CD14-positive monocyte (primary cell): ENCODE measurements at regions not wholly inside any gene's neighbourhood (a gene's known extent, or its start where the extent isn't known, plus 50 kb on each side); places are given as distances from the start of the nearest gene placed in this dataset.
"Not testable (repeated sequence)": the region's sequence is repeated elsewhere in the genome, so short reads cannot be mapped to it uniquely, and the experiment has no call there.

ENCODE experiments used
- DNase-seq, 3 donors: peaks; one replicate each; pipeline ENCODE4 v3.0.0-alpha.2; 2011 to 2022
- H2AFZ ChIP-seq: 2 replicates; pipeline ENCODE4 v1.6.0; 2012; ENCODE audit warnings: mild to moderate bottlenecking, low read depth, low read length, inconsistent platforms; ENCODE audit not compliant: insufficient read depth, poor library complexity, severe bottlenecking
- H3K27ac ChIP-seq, 2 donors: 1 replicate in 1 of 2; 2 replicates in 1 of 2; pipeline ENCODE4 v1.5.1; 2012 to 2013; ENCODE audit warnings: low read length in 2 of 2, control low read depth in 1 of 2, inconsistent platforms in 1 of 2, low read depth in 1 of 2, mild to moderate bottlenecking in 1 of 2
- H3K27me3 ChIP-seq, 2 donors: one replicate each; pipeline versions ENCODE4 v1.6.0 to v1.6.1; 2011 to 2013; ENCODE audit warnings: low read length in 2 of 2; ENCODE audit not compliant: control insufficient read depth in 2 of 2, insufficient read depth in 2 of 2
- H3K36me3 ChIP-seq, 2 donors: replicated peaks in 1 of 2; 1 replicate in 1 of 2; 2 replicates in 1 of 2; pipeline versions ENCODE4 v1.5.1 to v1.6.1; 2012 to 2013; ENCODE audit warnings: low read length in 2 of 2, control low read depth in 1 of 2, inconsistent platforms in 1 of 2, mild to moderate bottlenecking in 1 of 2; ENCODE audit not compliant: insufficient read depth in 2 of 2, control insufficient read depth in 1 of 2
- H3K4me1 ChIP-seq, 2 donors: 1 replicate in 1 of 2; 2 replicates in 1 of 2; pipeline versions ENCODE4 v1.5.1 to v1.6.1; 2012 to 2013; ENCODE audit warnings: low read length in 2 of 2, control low read depth in 1 of 2, inconsistent platforms in 1 of 2, mild to moderate bottlenecking in 1 of 2, moderate library complexity in 1 of 2; ENCODE audit not compliant: insufficient read depth in 2 of 2, control insufficient read depth in 1 of 2
- H3K4me2 ChIP-seq: replicated peaks from 2 replicates; pipeline ENCODE3; 2012; ENCODE audit warnings: low read length, moderate library complexity, mild to moderate bottlenecking; ENCODE audit not compliant: poor library complexity, severe bottlenecking; ENCODE audit errors: extremely low read depth
- H3K4me3 ChIP-seq, 3 experiments: fragments of 200-600 bp in 1 of 3; sonication (generic) in 1 of 3; replicated peaks in 1 of 3; 1 replicate in 2 of 3; 2 replicates in 1 of 3; pipeline ENCODE4 v1.5.1; 2011 to 2013; ENCODE audit warnings: low read length in 3 of 3, mild to moderate bottlenecking in 3 of 3, control low read depth in 2 of 3, low read depth in 2 of 3, inconsistent platforms in 1 of 3, moderate library complexity in 1 of 3
- H3K79me2 ChIP-seq: 2 replicates; pipeline ENCODE4 v1.6.0; 2012; ENCODE audit warnings: mild to moderate bottlenecking, control low read depth, inconsistent platforms, low read length, moderate library complexity; ENCODE audit not compliant: insufficient read depth
- H3K9ac ChIP-seq: 2 replicates; pipeline ENCODE4 v1.6.0; 2017; ENCODE audit warnings: low read length, mild to moderate bottlenecking; ENCODE audit not compliant: insufficient read depth, poor library complexity, severe bottlenecking
- H3K9me3 ChIP-seq, 2 donors: replicated peaks in 1 of 2; 1 replicate in 1 of 2; 2 replicates in 1 of 2; pipeline versions ENCODE4 v1.5.1 to v1.6.1; 2012 to 2013; ENCODE audit warnings: low read length in 2 of 2, control low read depth in 1 of 2; ENCODE audit not compliant: control insufficient read depth in 1 of 2, insufficient read depth in 1 of 2
- H4K20me1 ChIP-seq: 2 replicates; pipeline ENCODE4 v1.6.0; 2012; ENCODE audit warnings: mild to moderate bottlenecking, low read length, control low read depth, moderate library complexity; ENCODE audit not compliant: insufficient read depth
- H3K27ac Mint-ChIP-seq, 7 donors: one replicate each; pipeline ENCODE4 v1.8.0; 2020; ENCODE audit warnings: mild to moderate bottlenecking in 7 of 7, mixed read lengths in 7 of 7, moderate library complexity in 6 of 7, inconsistent platforms in 2 of 7
- H3K27me3 Mint-ChIP-seq, 3 donors: one replicate each; pipeline ENCODE4 v1.8.0; 2021 to 2022; ENCODE audit warnings: low read depth in 3 of 3, mild to moderate bottlenecking in 3 of 3, mixed read lengths in 3 of 3, moderate library complexity in 3 of 3, inconsistent platforms in 1 of 3
- H3K36me3 Mint-ChIP-seq, 2 donors: one replicate each; pipeline ENCODE4 v1.8.0; 2020; ENCODE audit warnings: mixed read lengths in 2 of 2, inconsistent platforms in 1 of 2, mild to moderate bottlenecking in 1 of 2
- H3K4me1 Mint-ChIP-seq: one replicate; pipeline ENCODE4 v1.8.0; 2020; ENCODE audit warnings: mild to moderate bottlenecking, mixed read lengths
- H3K4me3 Mint-ChIP-seq, 2 donors: one replicate each; pipeline ENCODE4 v1.8.0; 2020; ENCODE audit warnings: mild to moderate bottlenecking in 2 of 2, mixed read lengths in 2 of 2, moderate library complexity in 1 of 2
- H3K9me3 Mint-ChIP-seq, 7 donors: one replicate each; pipeline ENCODE4 v1.8.0; 2020 to 2022; ENCODE audit warnings: mixed read lengths in 7 of 7, mild to moderate bottlenecking in 6 of 7, moderate library complexity in 6 of 7, inconsistent platforms in 2 of 7
- CTCF ChIP-seq: fragments of 200-600 bp; IDR thresholded peaks from one replicate; pipeline ENCODE4 v1.8.0; 2022; ENCODE audit warnings: antibody characterized with exemption, mild to moderate bottlenecking
- WGBS: methylation state at CpG from one replicate; pipeline ENCODE4 v1.1.5; 2013; ENCODE audit warnings: missing lambda C conversion rate; ENCODE audit not compliant: insufficient coverage; 5-methylcytosine and 5-hydroxymethylcytosine counted together
- intact Hi-C, 2 donors: fragments of 100-400 bp; cut with micrococcal nuclease; formaldehyde crosslinking; loops; one replicate each; pipeline versions ENCODE4 v1.15.0 to v1.15.1; 2023

GRCh38 chr18:46196627-46197243 is 92.5 kb downstream of the HAUS1 start:
- Histone ChIP-seq H3K4me2 (no peak overlapping the region), H4K20me1 (peaks cover 90% of the 10 kb centered on the region), H2AFZ (no peak overlapping the region), H3K9me3 (no peaks in the 10 kb centered on the region), H3K4me1 (peaks cover 8 to 16% of the 10 kb centered on the region in 2 donors), H3K4me3 (no peak overlapping the region), H3K27ac (no peak overlapping the region), H3K9ac (no peak overlapping the region), H3K36me3 (peaks cover 0 to 7% of the 10 kb centered on the region in 2 donors), H3K27me3 (no peaks in the 10 kb centered on the region), H3K79me2 (peaks cover 97% of the 10 kb centered on the region)
- no peak for DNase-seq
- WGBS, result no CpG with 5 or more reads among the region's 4 CpGs
- intact Hi-C loops, result no loop called here
- Mint-ChIP-seq H3K4me1 (peaks cover 31% of the 10 kb centered on the region), H3K27ac (peak overlapping the region in 2 of 7 donors; percentile 26 to 34), H3K4me3 (no peak overlapping the region), H3K9me3 (no peaks in the 10 kb centered on the region), H3K36me3 (peaks cover 3 to 33% of the 10 kb centered on the region in 2 donors), H3K27me3 (no peaks in the 10 kb centered on the region)
- no peak for TF ChIP-seq CTCF

GRCh38 chr18:46199515-46200147 is 95.4 kb downstream of the HAUS1 start:
- no peaks in the 10 kb centered on the region for H3K9me3 ChIP-seq
- no peak overlapping the region for H3K9ac ChIP-seq
- H3K27me3 Mint-ChIP-seq, result no peaks in the 10 kb centered on the region
- no peak overlapping the region for H3K4me3 ChIP-seq
- H3K79me2 ChIP-seq, result peaks cover 98% of the 10 kb centered on the region
- no peak overlapping the region for H3K4me3 Mint-ChIP-seq
- peaks cover 91% of the 10 kb centered on the region for H4K20me1 ChIP-seq
- peaks cover 57% of the 10 kb centered on the region for H3K4me1 Mint-ChIP-seq
- H3K9me3 Mint-ChIP-seq, result no peaks in the 10 kb centered on the region
- intact Hi-C loops, result no loop called here
- H2AFZ ChIP-seq, result no peak overlapping the region
- peaks cover 0 to 7% of the 10 kb centered on the region in 2 donors for H3K36me3 ChIP-seq
- no CpG with 5 or more reads among the region's 8 CpGs for WGBS
- H3K4me2 ChIP-seq, result no peak overlapping the region
- no peak for TF ChIP-seq CTCF
- H3K4me1 ChIP-seq, result peaks cover 16 to 32% of the 10 kb centered on the region in 2 donors
- DNase-seq, result no peak
- H3K36me3 Mint-ChIP-seq, result peaks cover 3 to 34% of the 10 kb centered on the region in 2 donors
- peak overlapping the region in 1 of 2 donors; percentile 39 for H3K27ac ChIP-seq
- H3K27ac Mint-ChIP-seq, result peak overlapping the region in 6 of 7 donors; percentile 14 to 85 (median 50)
- H3K27me3 ChIP-seq, result no peaks in the 10 kb centered on the region

- DNase-seq, H3K4me3 ChIP-seq, H3K9me3 Mint-ChIP-seq, H3K36me3 ChIP-seq, H3K27me3 Mint-ChIP-seq, H3K9me3 ChIP-seq, H3K4me2 ChIP-seq, intact Hi-C loops, H2AFZ ChIP-seq, H3K4me3 Mint-ChIP-seq, H3K9ac ChIP-seq, H3K27me3 ChIP-seq: not testable (repeated sequence)
- Mint-ChIP-seq H3K36me3 (peaks cover 3 to 30% of the 10 kb centered on the region in 2 donors), H3K4me1 (peaks cover 65% of the 10 kb centered on the region), H3K27ac (peak overlapping the region in 6 of 7 donors; percentile 14 to 85 (median 32))
- H3K27ac ChIP-seq, result peak overlapping the region in 1 of 2 donors; percentile 39
- H4K20me1 ChIP-seq, result peaks cover 91% of the 10 kb centered on the region
- H3K79me2 ChIP-seq, result peaks cover 98% of the 10 kb centered on the region
- WGBS, result no CpG with 5 or more reads among the region's 11 CpGs
- H3K4me1 ChIP-seq, result peaks cover 19 to 40% of the 10 kb centered on the region in 2 donors
Measured at GRCh38 chr18:46200178-46201055, 96.2 kb downstream of the HAUS1 start.
